PC-9 (cell line): ENCODE measurements at regions not wholly inside any gene's neighbourhood (a gene's known extent, or its start where the extent isn't known, plus 50 kb on each side); places are given as distances from the start of the nearest gene placed in this dataset.

Source experiments
- EZH2 ChIP-seq: fragments of 200-600 bp; sonication (generic); IDR thresholded peaks from 2 replicates; pipeline ENCODE4 v1.8.0; 2017; ENCODE audit warnings: antibody characterized with exemption, low read depth
- TF ChIP-seq, protein P1 (sequence below): fragments of 200-600 bp; sonication (generic); conservative IDR thresholded peaks from 2 replicates; pipeline ENCODE4 v1.6.1; 2017; ENCODE audit warnings: mixed run types, antibody characterized with exemption, mild to moderate bottlenecking, moderate library complexity

DNA sequence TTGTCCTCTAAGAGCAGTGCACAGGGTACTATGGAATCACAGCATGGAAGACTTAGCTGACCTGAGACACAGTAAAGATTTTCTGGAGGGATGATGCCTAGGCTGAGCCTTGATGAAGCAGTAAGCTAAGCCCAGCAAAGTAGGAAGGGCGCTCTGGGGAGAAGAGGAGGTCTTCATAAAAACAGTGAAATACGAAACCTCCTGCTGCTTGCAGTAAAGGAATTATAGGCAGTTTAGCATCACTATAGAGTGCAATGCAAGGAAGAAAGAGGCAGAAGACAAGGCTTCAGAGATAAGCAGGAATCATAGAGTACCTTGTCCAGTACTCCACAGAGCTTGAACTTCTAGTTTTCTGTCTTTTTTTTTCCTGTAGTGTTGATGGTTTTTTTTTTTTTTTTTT is 555.7 kb upstream of the CADM1 start:
- TF ChIP-seq, protein P1, sequence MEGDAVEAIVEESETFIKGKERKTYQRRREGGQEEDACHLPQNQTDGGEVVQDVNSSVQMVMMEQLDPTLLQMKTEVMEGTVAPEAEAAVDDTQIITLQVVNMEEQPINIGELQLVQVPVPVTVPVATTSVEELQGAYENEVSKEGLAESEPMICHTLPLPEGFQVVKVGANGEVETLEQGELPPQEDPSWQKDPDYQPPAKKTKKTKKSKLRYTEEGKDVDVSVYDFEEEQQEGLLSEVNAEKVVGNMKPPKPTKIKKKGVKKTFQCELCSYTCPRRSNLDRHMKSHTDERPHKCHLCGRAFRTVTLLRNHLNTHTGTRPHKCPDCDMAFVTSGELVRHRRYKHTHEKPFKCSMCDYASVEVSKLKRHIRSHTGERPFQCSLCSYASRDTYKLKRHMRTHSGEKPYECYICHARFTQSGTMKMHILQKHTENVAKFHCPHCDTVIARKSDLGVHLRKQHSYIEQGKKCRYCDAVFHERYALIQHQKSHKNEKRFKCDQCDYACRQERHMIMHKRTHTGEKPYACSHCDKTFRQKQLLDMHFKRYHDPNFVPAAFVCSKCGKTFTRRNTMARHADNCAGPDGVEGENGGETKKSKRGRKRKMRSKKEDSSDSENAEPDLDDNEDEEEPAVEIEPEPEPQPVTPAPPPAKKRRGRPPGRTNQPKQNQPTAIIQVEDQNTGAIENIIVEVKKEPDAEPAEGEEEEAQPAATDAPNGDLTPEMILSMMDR: no peak
- no peak for TF ChIP-seq EZH2
